SKM-1 treated with dmso at 0.1 percent for 144 hours (cell line): ENCODE measurements at regions not wholly inside any gene's neighbourhood (a gene's known extent, or its start where the extent isn't known, plus 50 kb on each side); places are given as distances from the start of the nearest gene placed in this dataset.
"Not testable (repeated sequence)": the region's sequence is repeated elsewhere in the genome, so short reads cannot be mapped to it uniquely, and the experiment has no call there.

Source experiments
- DNase-seq: peaks from one replicate; lab custom pipeline; 2025; ENCODE audit not compliant: unreplicated experiment; lab: John Stamatoyannopoulos, UW

DNA sequence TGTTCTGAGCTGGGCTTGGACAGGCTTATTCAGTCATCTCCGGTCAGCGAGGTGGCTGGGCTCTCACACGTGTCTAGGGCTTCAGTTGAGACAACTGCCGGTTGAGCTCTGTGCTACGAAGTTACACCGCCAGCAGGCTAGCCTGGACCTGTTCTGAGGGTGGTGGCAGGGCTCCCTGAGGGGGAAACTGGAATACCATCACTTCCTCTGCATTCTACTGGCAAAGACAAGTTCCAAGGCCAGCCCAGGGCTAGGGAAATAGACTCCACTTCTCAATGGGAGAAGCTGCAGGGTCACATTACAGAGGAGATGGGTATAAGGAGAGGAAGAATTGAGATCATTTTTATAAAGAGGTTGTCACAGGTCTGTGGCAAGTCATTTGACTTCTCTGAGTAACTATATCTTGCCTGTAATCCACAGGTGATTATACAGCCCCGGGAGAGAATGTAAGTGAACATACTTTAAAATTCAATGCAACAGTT, 106.8 kb upstream of the IL12A start:
- DNase-seq: no peak

DNA sequence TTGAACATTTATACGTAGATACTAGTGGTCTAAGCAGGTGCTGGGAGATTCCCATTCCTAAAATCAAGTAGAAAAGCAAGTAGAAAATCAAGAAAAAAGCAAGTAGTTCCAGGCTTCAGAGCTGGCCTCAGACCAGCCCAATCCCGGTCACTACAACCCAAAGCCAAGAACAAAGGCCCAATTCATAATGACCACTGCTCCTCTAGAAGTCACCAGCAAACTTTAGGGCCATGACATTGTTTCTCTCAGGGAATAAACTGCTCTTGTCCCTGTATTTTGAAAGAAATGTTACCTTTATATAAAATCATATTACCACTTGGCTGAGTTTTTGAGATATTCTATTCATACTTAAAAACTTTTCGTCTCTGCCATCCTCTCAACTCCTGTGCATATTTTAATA, 106.3 kb upstream of the IL12A start:
- DNase-seq: no peak

DNA sequence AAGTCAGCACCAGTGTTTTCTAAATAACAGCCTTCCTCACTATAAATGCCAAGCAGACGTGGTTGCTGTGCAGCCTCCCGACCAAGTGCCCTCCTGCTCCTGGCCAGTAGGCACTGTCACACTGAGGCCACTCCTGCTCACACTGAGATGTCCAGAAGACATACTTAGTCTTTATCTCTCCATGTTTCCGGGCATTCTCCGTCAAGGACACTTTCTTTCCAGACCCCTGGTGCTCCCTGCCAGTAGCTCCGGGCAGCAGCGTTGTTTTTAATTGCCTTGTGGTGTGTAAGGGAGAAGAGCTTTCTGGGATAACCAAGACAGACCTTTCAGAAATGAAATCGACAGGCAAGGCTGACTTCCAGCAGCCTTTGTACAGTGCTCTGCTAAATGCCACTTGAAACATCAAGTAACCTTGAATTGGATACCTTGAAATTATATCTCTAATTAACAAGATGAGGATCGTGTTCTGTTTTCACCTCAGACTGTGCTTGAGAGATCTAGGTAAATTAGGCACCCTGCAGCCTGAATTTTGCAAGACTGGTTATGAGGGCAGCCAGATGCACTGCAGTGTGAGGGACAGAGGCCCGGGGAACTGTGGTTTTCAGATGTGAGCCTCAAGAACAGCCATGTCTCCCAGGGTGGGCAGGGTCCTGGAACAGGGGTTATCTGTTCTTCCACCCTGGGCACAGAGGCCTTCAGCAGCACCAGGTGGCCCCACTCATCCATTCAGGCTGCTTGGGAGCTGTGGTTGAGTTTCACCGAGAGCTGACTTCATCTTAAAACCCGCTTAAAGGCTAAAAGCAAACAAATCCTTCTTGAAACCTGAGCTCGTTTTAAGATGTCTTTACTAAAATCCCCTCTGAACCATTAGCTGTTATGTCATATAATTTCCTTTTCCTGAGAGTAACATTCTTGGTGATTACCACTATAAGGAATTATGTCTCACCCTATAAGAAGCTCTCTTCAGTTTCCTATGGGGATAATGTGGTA, 105.5 kb upstream of the IL12A start:
- no peak for DNase-seq

DNA sequence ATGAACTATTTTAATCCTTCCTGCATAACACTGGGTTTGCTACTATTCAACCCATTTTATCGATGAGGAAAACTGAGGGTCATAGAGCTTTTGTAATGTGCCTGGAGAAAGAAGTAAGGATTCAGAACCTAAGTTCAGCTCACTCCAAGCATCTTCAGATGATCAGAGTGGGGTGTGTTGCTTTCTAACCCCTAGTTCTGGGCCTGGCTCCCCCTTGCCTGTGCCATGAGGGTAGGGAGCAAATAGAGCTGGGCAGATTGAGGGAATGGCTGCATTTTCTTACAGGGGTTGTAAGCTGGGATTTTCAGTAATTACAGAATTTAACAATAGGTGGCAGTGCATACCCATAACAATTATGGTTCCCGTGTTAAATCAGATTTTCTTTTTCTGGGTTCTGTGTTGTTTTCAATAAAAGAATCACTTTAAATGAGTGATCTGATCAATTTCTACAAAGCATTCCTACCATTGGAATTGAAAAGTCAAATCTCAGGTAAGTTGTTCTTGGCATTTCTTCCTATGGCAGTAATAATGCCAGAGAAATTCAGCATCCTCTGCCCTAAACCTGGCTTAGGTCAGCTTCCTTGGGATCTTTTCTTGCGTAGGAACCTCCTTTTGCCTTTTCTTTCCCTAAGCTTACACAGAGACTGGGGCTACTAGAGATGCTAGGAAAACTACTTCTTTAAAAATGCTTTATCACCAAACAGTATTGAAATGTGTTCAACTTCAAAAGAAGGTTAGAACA, 103.8 kb upstream of the IL12A start:
- peak; percentile 12 for DNase-seq

DNA sequence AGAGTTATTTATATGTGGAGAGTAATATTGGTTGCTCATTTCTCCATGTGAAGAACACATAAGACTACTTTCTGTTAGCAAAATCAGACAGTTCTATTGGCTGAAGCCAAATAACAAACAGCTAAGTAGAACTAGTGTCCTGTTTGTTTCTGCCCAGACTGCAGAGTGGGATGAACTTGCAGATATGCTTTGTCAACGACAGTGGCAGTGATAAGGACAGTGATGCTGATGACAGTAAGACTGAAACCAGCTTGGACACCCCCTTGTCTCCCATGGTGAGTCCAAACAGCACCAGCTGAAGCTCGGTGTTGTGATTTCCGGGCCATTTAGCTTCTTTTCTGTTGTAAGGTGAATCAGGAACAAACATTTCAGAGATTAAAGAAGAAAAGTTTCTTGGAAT, 102.6 kb upstream of the IL12A start:
- no peak for DNase-seq

DNA sequence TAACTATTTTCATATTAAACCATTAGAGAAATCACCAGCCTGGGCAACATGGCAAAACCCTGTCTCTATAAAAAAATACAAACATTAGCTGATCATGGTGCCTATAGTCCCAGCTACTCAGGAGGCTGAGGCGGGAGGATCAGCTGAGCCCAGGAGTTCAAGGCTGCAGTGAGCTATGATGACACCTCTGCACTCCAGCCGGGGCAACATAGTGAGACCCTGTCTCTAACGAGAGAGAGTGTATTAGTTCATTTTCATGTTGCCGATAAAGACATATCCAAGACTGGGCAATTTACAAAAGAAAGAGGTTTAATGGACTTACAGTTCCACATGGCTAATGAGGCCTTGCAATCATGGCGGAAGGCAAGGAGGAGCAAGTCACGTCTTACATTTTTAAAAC, 102.1 kb upstream of the IL12A start:
- not testable (repeated sequence) for DNase-seq

DNA sequence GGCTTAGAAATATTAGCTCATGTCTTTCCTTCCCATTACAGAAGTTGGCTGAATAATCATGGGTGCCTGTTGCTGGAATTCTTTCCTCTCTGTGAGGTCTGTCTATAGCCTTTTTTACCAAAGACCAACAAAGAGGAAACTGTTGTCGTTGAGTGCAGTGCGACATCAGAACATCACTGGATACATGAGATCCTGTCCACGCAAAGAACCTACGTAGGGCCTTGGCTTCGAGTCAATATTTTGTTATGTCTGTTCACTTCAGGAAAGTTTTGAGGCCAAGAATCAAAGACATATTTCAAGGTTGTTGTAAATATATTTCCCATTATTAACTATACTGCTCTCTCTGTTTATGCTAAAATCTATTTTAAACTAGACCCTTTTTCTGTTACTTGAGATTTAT, 101.5 kb upstream of the IL12A start:
- DNase-seq: no peak

DNA sequence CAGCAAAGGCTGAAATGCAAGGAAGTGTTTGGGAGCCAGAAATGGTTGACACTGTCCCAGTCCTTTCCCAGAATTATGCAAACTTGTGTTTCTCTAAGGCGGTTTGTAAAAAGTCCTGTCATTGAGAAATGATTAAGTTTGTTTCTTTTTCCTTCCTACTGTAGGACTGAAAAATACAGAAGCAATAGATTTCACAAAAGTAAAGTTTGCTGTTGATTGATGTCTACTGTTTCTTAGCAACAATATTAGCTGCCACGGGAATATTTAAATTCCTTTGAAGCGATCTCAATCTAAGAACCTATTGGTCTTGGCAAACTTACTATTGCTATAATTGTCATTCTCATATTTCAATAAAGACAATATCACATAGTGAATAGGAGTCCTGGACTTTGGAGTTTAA, 100.7 kb upstream of the IL12A start:
- no peak for DNase-seq

DNA sequence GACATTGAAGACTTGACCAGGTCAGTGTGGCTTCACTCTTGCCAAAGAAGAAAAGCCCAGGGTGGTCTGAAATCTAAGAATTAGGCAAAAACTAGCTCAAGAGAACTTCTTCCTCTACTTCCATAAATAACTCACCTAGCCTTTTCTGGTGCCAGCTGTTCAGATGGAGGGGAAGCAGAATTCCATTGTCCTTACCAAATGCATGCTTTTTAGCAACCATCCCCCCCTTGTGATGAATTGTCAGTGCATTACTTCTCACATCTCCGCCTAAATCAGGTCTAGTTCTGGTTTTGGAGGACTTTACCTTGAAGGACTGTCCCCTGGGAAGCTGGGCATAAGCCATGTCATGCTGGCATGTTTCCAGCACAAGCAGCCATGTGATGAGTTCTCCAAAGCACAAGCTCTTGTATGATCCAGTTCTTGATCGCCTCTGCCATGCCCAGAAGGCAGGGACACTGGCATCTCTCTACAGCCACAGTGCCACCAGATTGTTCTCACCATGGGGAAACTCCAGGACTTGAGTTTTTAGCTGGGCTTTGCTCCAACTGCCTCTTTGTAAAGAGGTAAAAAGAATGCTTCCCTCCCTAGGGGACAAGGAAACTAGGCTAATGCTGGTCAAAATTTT, 96.4 kb upstream of the IL12A start:
- no peak for DNase-seq

DNA sequence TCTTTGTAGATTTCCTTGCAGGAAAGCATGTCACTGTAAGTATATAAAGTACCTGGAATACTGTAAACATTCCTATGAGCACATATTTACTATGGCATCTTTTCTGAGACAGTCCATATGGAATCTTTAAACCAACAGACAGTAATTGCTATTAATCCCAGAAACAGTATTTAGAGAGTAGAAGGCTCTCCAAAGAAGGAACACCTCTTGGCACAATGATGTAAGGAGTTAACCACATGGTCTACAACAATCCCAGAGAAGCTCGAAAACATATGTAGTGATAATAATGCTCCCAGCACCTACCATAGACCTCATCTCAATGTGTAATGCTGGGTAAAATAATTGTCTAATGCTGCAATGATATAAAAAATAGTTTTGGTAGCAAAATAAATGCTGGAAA, 95.8 kb upstream of the IL12A start:
- no peak for DNase-seq

DNA sequence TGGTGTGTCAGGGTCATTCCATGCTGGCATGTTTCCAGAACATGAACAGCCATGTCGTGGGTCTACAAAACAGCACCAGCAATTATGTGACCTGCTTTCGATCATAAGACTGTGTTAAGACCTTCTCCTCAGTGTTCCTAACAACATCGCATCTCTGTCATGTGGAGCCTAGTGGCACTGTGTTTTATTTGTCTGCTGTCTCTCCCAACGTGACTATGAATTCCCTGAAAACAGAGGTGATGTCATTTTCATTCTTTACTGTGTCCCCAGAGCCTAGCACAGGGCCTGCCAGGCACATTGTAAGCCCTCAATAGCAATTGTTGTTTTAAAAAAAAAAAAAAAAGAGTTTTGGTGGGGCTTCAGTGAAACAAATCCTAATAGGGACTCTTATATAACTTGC, 94.2 kb upstream of the IL12A start:
- no peak for DNase-seq

DNA sequence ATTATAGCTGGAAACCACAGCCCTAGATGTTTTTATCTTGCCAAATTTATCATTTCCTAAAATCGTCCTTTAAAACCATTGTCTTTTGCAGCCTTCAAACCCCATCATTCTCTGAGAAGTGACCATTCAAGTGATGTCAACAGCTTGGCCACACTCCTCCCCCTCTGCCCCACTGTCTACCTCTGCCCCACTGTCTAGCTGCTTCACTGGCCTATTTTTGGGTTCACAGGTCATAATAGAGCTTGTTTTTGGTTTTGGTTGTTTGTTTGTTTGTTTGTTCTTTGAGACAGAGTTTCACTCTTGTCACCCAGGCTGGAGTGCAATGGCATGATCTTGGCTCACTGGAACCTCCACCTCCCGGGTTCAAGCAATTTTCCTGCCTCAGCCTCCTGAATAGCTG, 93.2 kb upstream of the IL12A start:
- no peak for DNase-seq

DNA sequence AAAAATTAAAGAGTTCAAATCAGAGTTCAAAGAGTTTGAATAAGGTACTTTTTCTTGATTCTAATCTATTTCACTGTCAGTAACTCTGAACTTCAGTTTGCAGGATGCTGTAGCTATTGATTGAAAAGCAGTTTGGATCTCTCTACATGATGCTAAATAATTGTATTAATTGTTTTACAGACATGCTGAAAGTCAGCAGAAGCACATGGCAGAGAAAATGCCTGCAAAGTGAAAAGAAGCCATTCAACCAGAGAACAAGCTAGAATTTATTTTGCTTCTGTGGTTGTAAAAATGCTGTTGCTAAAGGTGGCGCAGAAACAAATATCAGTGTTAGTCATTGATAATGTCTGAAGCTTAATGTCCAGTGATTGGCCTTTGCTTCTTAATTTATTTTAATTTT, 92.1 kb upstream of the IL12A start:
- no peak for DNase-seq

DNA sequence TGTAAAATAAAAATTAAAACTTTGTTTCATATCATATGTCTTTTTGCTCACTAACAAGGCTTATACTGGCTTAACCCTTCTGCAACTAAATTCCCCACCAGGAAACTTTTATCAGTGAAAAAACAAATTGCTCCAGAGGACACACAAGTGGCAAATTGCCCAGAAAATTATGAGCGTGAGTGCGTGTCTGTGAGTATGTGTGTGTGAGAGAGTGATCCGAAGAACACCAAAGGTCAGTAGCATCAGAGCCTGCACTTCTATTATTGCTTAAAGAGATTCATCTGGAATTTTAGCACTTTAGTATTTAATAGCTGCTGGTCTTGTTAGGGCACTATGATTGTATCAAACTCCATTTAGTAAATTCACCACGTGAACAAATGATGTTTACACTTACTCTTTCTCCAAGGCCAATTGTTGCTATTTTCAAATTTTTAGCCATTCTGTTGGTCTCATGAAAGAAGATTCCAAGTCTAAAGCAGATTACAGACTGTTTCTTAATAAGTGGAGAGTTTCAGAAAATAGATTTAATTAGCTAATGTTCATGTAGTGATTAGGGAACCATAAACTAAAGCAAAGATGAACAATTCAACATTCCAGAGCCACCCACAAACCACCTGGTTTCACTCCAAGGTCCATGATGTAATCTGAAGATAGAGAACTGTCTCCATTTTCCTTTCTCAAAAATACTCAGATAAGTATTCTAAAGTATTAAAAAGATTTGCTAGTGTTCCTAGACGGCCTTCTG, 91.1 kb upstream of the IL12A start:
- DNase-seq: no peak

DNA sequence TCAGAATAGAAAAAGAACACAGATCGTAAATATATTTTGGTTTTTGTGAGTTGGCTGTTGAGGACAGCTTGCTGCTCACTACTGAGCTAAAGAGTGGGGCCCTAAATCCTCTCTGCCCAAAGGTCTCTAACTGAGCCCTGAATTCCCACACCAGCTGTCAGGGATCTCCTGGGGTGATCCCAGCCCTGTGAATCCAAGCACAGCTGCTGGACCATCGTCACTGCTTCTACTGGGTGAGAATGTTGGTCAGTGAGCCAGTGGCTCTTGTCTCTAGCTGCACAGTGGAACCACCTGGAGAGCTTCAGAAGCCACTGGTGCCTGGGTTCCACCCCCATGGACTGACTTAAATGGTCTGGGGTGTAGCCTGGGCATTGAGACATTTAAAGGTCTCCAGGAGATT, 90.5 kb upstream of the IL12A start:
- no peak for DNase-seq

DNA sequence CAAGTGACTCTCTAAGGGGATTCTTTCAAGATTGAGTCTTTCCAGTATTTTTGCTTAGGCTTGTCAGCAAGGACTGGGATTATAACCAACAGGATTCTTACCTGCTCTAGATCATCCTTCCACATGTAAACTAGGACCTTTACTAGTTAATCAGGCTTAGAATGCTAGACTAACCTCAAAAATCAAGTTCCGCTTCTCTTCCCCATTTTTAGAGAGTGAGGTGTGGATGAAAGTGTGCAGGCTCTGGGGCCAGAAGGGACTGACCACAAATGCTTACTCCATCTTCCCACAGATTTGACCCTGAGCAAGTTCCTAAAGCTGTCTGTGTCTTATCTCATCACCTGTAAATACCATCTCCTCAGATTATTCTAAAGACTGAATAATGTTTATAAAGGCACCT, 89.5 kb upstream of the IL12A start:
- peak; percentile 47 for DNase-seq

DNA sequence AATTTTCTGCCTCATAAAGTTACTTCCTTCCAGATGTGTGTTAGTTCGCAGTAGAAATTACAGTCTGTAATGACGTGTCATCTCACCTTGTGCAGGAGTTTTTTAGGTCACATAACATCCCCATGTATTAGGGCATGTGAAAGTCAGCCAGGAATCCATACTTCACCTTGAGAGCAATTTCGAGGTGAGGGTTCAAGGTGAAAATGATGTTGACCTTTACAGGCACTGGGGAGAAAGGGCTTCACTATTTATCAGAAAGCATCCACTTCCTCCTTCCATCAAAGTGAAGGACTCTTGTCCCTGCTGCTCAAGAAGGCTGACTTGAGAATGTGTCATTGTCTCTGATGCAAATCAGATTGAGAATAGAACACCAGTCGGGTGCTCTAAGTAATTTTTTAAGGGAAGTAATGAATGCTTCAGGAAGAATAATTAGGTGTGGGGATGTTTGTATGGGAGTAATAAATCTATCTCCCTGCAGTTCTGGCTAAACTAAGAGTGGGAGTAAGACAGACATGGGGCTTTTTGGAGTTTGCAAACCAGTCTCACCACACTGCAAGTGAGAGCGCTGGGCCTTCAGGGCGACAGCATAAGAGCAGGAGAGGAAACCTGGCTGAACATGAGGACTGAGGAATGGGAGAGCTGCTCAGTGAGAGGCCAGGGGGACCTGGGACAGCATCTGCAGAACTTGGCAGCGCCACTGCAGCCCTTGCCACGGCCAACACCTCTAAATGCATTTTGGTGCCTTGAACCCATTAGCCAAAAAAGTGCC, 85.9 kb upstream of the IL12A start:
- no peak for DNase-seq

DNA sequence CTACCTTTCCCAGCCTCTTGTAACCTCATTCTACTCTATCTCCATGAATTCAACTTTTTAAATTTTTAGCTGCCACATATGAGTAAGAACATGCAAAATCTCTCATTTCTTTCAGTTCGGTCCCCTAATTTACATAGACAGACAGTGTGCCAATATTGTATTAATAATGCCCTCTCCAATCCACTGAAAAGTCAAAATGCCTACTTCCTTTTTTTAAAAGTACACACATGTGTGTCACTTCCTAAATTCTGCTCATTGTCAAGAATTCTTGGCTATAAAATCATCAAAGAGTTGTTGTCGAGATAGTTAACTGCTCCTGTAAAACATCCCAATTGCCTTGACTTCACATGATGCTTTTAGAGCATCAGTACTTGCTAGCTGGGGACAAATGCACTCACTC, 84.2 kb upstream of the IL12A start:
- DNase-seq: peak; percentile 13

DNA sequence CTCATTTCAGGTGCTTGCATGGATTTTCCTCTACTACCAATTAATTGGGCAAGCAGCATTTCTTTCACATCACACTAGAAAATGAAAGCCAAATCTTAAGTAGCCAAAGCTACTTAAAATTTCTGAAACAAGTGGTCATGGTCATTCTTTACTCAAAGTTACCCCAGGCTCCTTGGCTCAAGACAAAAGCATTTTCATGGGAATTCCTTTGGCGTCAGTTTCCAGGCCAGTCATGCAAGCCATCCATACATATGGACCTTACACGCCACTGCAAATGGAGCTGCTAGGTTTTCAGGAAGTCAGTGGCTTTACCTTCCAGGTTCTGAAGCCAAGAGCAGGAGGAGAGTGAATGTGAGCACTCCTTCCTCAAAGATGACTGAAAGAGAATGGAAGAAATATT, 83.7 kb upstream of the IL12A start:
- DNase-seq: no peak

DNA sequence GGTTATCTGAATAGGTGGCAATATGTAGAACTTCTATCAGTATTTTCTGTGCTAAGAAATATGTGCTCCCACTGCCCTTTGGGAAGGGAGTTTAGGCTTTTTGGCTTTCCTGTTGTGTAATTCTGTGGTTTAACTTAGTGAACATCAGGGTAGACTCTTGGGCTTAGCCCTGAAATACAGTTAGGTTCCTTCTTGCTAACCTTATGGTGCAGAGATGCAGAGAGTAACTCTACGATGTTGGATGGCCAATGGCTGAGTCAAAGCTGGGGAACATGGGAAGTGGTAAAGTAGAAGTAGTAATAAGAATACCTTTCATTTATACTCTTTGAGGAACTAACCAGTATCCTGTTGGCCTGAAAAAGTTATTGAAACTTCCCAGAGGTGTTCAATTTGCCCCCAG, 80.8 kb upstream of the IL12A start:
- DNase-seq: peak; percentile 57
